Smooth muscle cell (in vitro differentiated cells): ENCODE measurements at regions not wholly inside any gene's neighbourhood (a gene's known extent, or its start where the extent isn't known, plus 50 kb on each side); places are given as distances from the start of the nearest gene placed in this dataset.

Experiments
- DNase-seq: peaks from one replicate; lab custom pipeline; 2025; ENCODE audit not compliant: unreplicated experiment; lab: John Stamatoyannopoulos, UW
- H2AFZ ChIP-seq: fragments of 200-600 bp; sonication (generic); 2 replicates; pipeline ENCODE4 v1.6.0; 2016; ENCODE audit warnings: antibody characterized with exemption, low read depth, mild to moderate bottlenecking
- H3F3A ChIP-seq: fragments of 200-600 bp; sonication (generic); 2 replicates; pipeline ENCODE4 v1.6.0; 2017; ENCODE audit warnings: antibody characterized with exemption, low read depth
- H3K27ac ChIP-seq: fragments of 200-600 bp; sonication (generic); 2 replicates; pipeline ENCODE4 v1.5.1; 2016; ENCODE audit warnings: low read depth, mild to moderate bottlenecking
- H3K27me3 ChIP-seq: fragments of 200-600 bp; sonication (generic); 2 replicates; pipeline ENCODE4 v1.6.1; 2016; ENCODE audit warnings: low read depth, mild to moderate bottlenecking
- H3K36me3 ChIP-seq: fragments of 200-600 bp; sonication (generic); 2 replicates; pipeline ENCODE4 v1.5.1; 2016; ENCODE audit warnings: low read depth
- H3K4me1 ChIP-seq: fragments of 200-600 bp; sonication (generic); 2 replicates; pipeline ENCODE4 v1.5.1; 2016; ENCODE audit warnings: low read depth
- H3K4me2 ChIP-seq: fragments of 200-600 bp; sonication (generic); 2 replicates; pipeline ENCODE4 v1.6.0; 2016; ENCODE audit warnings: mild to moderate bottlenecking
- H3K4me3 ChIP-seq: fragments of 200-600 bp; sonication (generic); 2 replicates; pipeline ENCODE4 v1.5.1; 2016; ENCODE audit warnings: mild to moderate bottlenecking
- H3K79me2 ChIP-seq: fragments of 200-600 bp; sonication (generic); 2 replicates; pipeline ENCODE4 v1.6.0; 2016; ENCODE audit warnings: low read depth, mild to moderate bottlenecking
- H3K9ac ChIP-seq: fragments of 200-600 bp; sonication (generic); 2 replicates; pipeline ENCODE4 v1.6.0; 2016; ENCODE audit warnings: low read depth
- H3K9me3 ChIP-seq: fragments of 200-600 bp; sonication (generic); replicated peaks from 2 replicates; pipeline ENCODE4 v1.5.1; 2016; ENCODE audit warnings: low read depth
- H4K20me1 ChIP-seq: fragments of 200-600 bp; sonication (generic); 2 replicates; pipeline ENCODE4 v1.6.0; 2016; ENCODE audit warnings: low read depth
- WGBS: methylation state at CpG from one replicate; pipeline ENCODE4 v1.1.7; 2016; ENCODE audit warnings: low lambda C conversion rate; 5-methylcytosine and 5-hydroxymethylcytosine counted together
- TF ChIP-seq, protein P1 (sequence below): fragments of 200-600 bp; sonication (generic); IDR thresholded peaks from 2 replicates; pipeline ENCODE4 v1.5.1; 2017; ENCODE audit warnings: borderline replicate concordance, mild to moderate bottlenecking, antibody characterized with exemption; ENCODE audit not compliant: insufficient read depth, poor library complexity, severe bottlenecking

DNA sequence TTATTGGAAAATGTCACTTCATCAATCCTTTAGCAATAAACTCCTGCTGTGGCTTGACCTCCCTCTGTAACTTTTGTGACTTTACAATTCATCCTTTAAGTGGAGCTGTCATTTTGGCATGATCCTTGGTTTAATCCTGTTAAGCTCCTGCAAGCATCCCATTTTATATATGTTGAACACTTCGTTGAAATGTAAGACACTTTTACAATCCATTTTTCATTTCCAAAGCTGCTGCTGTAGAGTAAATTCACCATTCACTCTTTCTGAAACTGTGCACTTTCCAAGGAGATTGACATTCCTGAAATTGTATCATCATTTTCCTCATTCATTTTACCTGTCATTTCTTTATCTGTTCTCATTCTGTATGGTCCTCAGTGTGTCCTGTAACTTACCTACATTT is 1003.2 kb upstream of the GOT2 start:
- no peaks in the 10 kb centered on the region for H3K4me1 ChIP-seq
- no peaks in the 10 kb centered on the region for H3K79me2 ChIP-seq
- no peak overlapping the region for H3K27ac ChIP-seq
- H3K4me2 ChIP-seq: no peak overlapping the region
- no peak overlapping the region for H3K4me3 ChIP-seq
- no peaks in the 10 kb centered on the region for H3K36me3 ChIP-seq
- H2AFZ ChIP-seq: no peak overlapping the region
- no peaks in the 10 kb centered on the region for H3K27me3 ChIP-seq
- DNase-seq: no peak
- TF ChIP-seq, protein P1, sequence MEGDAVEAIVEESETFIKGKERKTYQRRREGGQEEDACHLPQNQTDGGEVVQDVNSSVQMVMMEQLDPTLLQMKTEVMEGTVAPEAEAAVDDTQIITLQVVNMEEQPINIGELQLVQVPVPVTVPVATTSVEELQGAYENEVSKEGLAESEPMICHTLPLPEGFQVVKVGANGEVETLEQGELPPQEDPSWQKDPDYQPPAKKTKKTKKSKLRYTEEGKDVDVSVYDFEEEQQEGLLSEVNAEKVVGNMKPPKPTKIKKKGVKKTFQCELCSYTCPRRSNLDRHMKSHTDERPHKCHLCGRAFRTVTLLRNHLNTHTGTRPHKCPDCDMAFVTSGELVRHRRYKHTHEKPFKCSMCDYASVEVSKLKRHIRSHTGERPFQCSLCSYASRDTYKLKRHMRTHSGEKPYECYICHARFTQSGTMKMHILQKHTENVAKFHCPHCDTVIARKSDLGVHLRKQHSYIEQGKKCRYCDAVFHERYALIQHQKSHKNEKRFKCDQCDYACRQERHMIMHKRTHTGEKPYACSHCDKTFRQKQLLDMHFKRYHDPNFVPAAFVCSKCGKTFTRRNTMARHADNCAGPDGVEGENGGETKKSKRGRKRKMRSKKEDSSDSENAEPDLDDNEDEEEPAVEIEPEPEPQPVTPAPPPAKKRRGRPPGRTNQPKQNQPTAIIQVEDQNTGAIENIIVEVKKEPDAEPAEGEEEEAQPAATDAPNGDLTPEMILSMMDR: no peak
- no peak overlapping the region for H3K9ac ChIP-seq
- WGBS: 59% methylated on average over 1 of the region's 1 CpG
- H4K20me1 ChIP-seq: no peaks in the 10 kb centered on the region
- H3F3A ChIP-seq: no peaks in the 10 kb centered on the region
- no peaks in the 10 kb centered on the region for H3K9me3 ChIP-seq

DNA sequence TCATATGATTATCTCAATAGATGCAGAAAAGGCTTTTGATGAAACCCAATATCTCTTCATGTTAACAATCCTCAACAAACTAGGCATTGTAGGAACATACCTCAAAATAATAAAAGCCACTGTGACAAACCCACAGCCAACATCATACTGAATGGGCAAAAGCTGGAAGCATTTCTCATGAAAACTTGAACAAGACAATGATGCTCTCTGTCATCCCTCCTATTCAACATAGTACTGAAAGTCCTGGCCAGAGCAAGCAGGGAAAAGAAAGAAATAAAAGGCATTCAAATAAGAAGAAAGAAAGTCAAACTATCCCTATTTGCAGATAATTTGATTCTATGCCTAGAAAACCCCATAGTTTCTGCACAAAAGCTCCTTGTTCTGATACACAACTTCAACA is 999.2 kb upstream of the GOT2 start:
- TF ChIP-seq, protein P1: no peak
- H2AFZ ChIP-seq: no peak overlapping the region
- no peak overlapping the region for H3K4me3 ChIP-seq
- H3K36me3 ChIP-seq: no peaks in the 10 kb centered on the region
- no peaks in the 10 kb centered on the region for H3K79me2 ChIP-seq
- H3K9ac ChIP-seq: no peak overlapping the region
- H3K4me2 ChIP-seq: no peak overlapping the region
- H3K9me3 ChIP-seq: no peaks in the 10 kb centered on the region
- no peak for DNase-seq
- no peaks in the 10 kb centered on the region for H4K20me1 ChIP-seq
- no peak overlapping the region for H3K27ac ChIP-seq
- no peaks in the 10 kb centered on the region for H3K4me1 ChIP-seq
- no peaks in the 10 kb centered on the region for H3K27me3 ChIP-seq
- no peaks in the 10 kb centered on the region for H3F3A ChIP-seq

DNA sequence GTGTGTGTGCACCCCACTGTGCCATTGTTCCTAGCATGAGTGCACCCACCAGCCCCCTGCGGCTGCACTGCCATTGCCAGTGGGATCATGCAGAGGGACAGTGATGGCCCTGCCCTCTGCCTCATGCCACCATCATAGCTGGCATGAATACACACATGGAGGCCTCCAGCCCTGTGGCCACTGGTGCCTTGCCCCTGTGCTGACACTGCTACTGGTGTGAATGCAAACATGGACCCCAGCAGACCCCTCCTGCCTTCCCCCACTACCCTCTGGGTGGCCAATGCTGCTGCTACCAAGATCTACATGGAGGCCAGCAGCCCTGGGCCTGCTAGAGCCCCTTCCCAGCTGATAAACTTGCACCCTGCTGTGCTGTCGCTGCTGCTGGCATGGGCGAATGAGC is 995.5 kb upstream of the GOT2 start:
- Histone ChIP-seq H3K4me2 (no peak overlapping the region), H3K27ac (no peak overlapping the region), H3K4me1 (no peaks in the 10 kb centered on the region), H2AFZ (no peak overlapping the region), H3K27me3 (no peaks in the 10 kb centered on the region), H3K9ac (no peak overlapping the region), H3K4me3 (no peak overlapping the region), H4K20me1 (no peaks in the 10 kb centered on the region), H3F3A (no peaks in the 10 kb centered on the region), H3K9me3 (no peaks in the 10 kb centered on the region), H3K79me2 (no peaks in the 10 kb centered on the region), H3K36me3 (no peaks in the 10 kb centered on the region)
- TF ChIP-seq, protein P1: no peak
- 98% methylated on average over 3 of the region's 3 CpGs for WGBS
- no peak for DNase-seq

DNA sequence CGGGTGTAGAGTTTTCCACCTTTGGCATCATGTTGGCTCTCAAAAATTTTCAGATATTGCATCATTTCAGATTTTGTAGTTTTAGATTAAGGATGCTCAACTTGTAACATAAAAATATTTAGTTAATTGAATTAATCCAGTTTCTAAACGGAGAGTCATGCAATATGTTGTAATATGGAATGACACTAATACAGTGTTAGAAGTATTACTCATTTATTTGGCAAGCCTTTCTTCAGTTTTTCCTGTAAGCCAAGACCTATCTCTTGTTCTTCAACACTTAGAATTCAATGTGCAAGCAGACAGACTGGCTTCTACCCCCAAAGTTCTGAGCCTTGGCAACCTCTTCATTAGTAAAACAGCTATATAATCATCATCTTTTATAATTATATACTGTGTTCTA is 985.0 kb upstream of the GOT2 start:
- no peak overlapping the region for H3K4me2 ChIP-seq
- no peaks in the 10 kb centered on the region for H3K9me3 ChIP-seq
- TF ChIP-seq, protein P1: no peak
- no peak overlapping the region for H3K9ac ChIP-seq
- H2AFZ ChIP-seq: no peak overlapping the region
- DNase-seq: no peak
- no peak overlapping the region for H3K27ac ChIP-seq
- no peaks in the 10 kb centered on the region for H3K79me2 ChIP-seq
- H3K36me3 ChIP-seq: no peaks in the 10 kb centered on the region
- 98% methylated on average over 2 of the region's 2 CpGs for WGBS
- no peak overlapping the region for H3K4me3 ChIP-seq
- H3K27me3 ChIP-seq: no peaks in the 10 kb centered on the region
- H4K20me1 ChIP-seq: no peaks in the 10 kb centered on the region
- H3F3A ChIP-seq: no peaks in the 10 kb centered on the region
- no peaks in the 10 kb centered on the region for H3K4me1 ChIP-seq
